Spleen (tissue), 11 donors: ENCODE measurements at regions not wholly inside any gene's neighbourhood (a gene's known extent, or its start where the extent isn't known, plus 50 kb on each side); places are given as distances from the start of the nearest gene placed in this dataset.

Source experiments
- DNase-seq: peaks from one replicate; pipeline ENCODE4 v3.0.0-alpha.2; 2020
- H3K27ac ChIP-seq, 8 donors: fragments of 200-600 bp; sonication (generic) in 7 of 8; 1 replicate in 4 of 8; 2 replicates in 4 of 8; pipeline versions ENCODE4 v1.5.0 to v1.8.0; 2016 to 2021; ENCODE audit warnings: inconsistent platforms in 4 of 8, mild to moderate bottlenecking in 4 of 8, moderate library complexity in 1 of 8
- H3K27me3 ChIP-seq, 7 donors: fragments of 200-600 bp; sonication (generic) in 6 of 7; replicated peaks in 1 of 7; 1 replicate in 4 of 7; 2 replicates in 3 of 7; pipeline versions ENCODE4 v1.5.0 to v1.8.0; 2016 to 2021; ENCODE audit warnings: inconsistent platforms in 3 of 7, mild to moderate bottlenecking in 1 of 7
- H3K36me3 ChIP-seq, 6 donors: fragments of 200-600 bp; sonication (generic) in 5 of 6; 1 replicate in 4 of 6; 2 replicates in 2 of 6; pipeline versions ENCODE4 v1.5.0 to v1.8.0; 2016 to 2021; ENCODE audit warnings: inconsistent platforms in 2 of 6
- H3K4me1 ChIP-seq, 6 donors: fragments of 200-600 bp; sonication (generic) in 5 of 6; 1 replicate in 3 of 6; 2 replicates in 3 of 6; pipeline versions ENCODE4 v1.5.0 to v1.8.0; 2016 to 2021; ENCODE audit warnings: inconsistent platforms in 3 of 6
- H3K4me3 ChIP-seq, 8 donors: fragments of 200-600 bp; sonication (generic) in 7 of 8; 1 replicate in 4 of 8; 2 replicates in 4 of 8; pipeline versions ENCODE4 v1.5.0 to v1.8.0; 2016 to 2021; ENCODE audit warnings: inconsistent platforms in 4 of 8, mild to moderate bottlenecking in 4 of 8, moderate library complexity in 2 of 8
- H3K9me3 ChIP-seq, 8 donors: fragments of 200-600 bp; sonication (generic) in 7 of 8; 1 replicate in 4 of 8; 2 replicates in 4 of 8; pipeline versions ENCODE4 v1.5.0 to v1.8.0; 2016 to 2021; ENCODE audit warnings: inconsistent platforms in 4 of 8
- POLR2A ChIP-seq, 3 donors: fragments of 450-650 bp; IDR thresholded peaks; one replicate each; pipeline ENCODE4 v1.5.1; 2017; ENCODE audit warnings: antibody characterized with exemption in 3 of 3, mild to moderate bottlenecking in 1 of 3
- POLR2AphosphoS5 ChIP-seq, 3 donors: sonication (generic); formaldehyde crosslinking; IDR thresholded peaks; one replicate each; pipeline ENCODE4 v1.5.1; 2017; ENCODE audit warnings: antibody characterized with exemption in 3 of 3
- WGBS, 5 donors: extraction: QIAGEN DNeasy Blood & Tissue Kit in 3 of 5; methylation state at CpG; one replicate each; pipeline versions ENCODE4 v1.1.5 to v1.1.7; 2013 to 2018; 5-methylcytosine and 5-hydroxymethylcytosine counted together
- intact Hi-C: fragments of 100-400 bp; cut with DNase I; formaldehyde crosslinking; loops from one replicate; pipeline ENCODE4 v1.15.0; 2023; ENCODE audit warnings: low total_unique reads
- TF ChIP-seq, protein P1 (sequence below), 11 experiments: fragments of 200-600 bp in 7 of 11; fragments of 450-650 bp in 4 of 11; sonication (generic) in 4 of 11; IDR thresholded peaks in 8 of 11; conservative IDR thresholded peaks in 3 of 11; 1 replicate in 7 of 11; 2 replicates in 4 of 11; pipeline versions ENCODE4 v1.4.0 to v1.8.0; 2016 to 2021; ENCODE audit warnings: antibody characterized with exemption in 11 of 11, inconsistent platforms in 4 of 11, mild to moderate bottlenecking in 1 of 11
- donor health status: healthy with polysubstance abuse.
- donor health status: DM: no; HTN: no; CAD: no; lungs with moderate emphysema.
- donor health status: DM: no; HTN: no; CAD: no.
- donor health status: Bipolar disorder and iron deficiency.
- donor health status: healthy.
- donor health status: DM: no; HTN: no; CAD: no.
- donor health status: DM: yes; HTN: yes; CAD: no.

DNA sequence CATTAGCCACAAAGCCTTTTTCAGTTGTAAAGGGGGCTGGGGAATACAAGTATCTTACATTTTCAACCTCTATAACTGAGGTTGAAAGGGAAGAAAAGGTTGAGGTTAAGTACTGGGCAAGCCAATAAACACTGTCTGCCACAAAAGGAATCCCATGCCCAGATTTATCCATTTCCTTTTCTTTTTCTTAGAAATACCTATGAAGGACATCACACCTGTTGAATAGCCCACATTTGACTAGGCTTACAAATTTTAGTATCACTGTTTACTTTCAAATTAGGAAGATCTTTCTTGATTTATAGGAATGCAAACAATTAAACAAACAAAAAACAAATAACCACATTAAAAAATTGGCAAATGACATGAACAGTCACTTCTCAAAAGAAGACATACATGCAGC lies 81.0 kb upstream of the CAV2 start:
- H3K36me3 ChIP-seq, result no peaks in the 10 kb centered on the region
- H3K27me3 ChIP-seq, result no peaks in the 10 kb centered on the region
- H3K4me3 ChIP-seq, result no peak overlapping the region
- DNase-seq, result no peak
- H3K9me3 ChIP-seq, result no peaks in the 10 kb centered on the region
- peak overlapping the region in 2 of 8 donors; percentile 56 to 60 for H3K27ac ChIP-seq
- intact Hi-C loops, result no loop called here
- H3K4me1 ChIP-seq, result peaks cover 0 to 5% (median 0%) of the 10 kb centered on the region in 6 donors
- TF ChIP-seq POLR2AphosphoS5 (IDR thresholded peaks at IDR 0.05) (no peak), POLR2A (IDR thresholded peaks at IDR 0.05) (no peak)

DNA sequence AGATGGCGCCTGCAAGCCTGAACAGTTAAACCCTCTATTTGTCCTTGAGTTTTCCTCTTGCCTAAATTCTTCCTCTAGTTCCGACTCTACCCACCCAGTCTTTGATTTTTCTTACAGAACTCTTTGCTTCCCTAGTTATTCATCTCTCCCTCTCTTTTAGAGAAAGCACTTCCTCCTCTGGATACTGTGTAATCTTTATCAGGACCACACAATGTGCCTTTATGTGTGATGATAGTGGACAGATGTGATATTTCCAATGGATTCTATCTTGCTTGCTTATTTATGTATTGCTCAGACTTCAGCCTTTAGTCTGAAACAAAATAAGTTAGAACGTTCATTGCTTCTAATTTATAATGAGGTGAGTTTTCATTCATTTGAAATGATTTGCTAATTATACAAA lies 79.5 kb upstream of the CAV2 start:
- intact Hi-C loops, result no loop called here
- no peak overlapping the region for H3K4me3 ChIP-seq
- WGBS, 5 donors, result 82 to 90% (median 87%) methylated on average over 3 of the region's 3 CpGs
- H3K36me3 ChIP-seq, result no peaks in the 10 kb centered on the region
- TF ChIP-seq POLR2A (IDR thresholded peaks at IDR 0.05) (no peak), POLR2AphosphoS5 (IDR thresholded peaks at IDR 0.05) (no peak)
- TF ChIP-seq, protein P1, sequence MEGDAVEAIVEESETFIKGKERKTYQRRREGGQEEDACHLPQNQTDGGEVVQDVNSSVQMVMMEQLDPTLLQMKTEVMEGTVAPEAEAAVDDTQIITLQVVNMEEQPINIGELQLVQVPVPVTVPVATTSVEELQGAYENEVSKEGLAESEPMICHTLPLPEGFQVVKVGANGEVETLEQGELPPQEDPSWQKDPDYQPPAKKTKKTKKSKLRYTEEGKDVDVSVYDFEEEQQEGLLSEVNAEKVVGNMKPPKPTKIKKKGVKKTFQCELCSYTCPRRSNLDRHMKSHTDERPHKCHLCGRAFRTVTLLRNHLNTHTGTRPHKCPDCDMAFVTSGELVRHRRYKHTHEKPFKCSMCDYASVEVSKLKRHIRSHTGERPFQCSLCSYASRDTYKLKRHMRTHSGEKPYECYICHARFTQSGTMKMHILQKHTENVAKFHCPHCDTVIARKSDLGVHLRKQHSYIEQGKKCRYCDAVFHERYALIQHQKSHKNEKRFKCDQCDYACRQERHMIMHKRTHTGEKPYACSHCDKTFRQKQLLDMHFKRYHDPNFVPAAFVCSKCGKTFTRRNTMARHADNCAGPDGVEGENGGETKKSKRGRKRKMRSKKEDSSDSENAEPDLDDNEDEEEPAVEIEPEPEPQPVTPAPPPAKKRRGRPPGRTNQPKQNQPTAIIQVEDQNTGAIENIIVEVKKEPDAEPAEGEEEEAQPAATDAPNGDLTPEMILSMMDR (IDR thresholded peaks at IDR 0.05 in 8 of 11, conservative IDR thresholded peaks at IDR 0.05 in 3 of 11), result no peak
- no peak for DNase-seq
- H3K27ac ChIP-seq, result no peak overlapping the region
- no peaks in the 10 kb centered on the region for H3K9me3 ChIP-seq
- peaks cover 0 to 5% (median 0%) of the 10 kb centered on the region in 6 donors for H3K4me1 ChIP-seq
- no peaks in the 10 kb centered on the region for H3K27me3 ChIP-seq

DNA sequence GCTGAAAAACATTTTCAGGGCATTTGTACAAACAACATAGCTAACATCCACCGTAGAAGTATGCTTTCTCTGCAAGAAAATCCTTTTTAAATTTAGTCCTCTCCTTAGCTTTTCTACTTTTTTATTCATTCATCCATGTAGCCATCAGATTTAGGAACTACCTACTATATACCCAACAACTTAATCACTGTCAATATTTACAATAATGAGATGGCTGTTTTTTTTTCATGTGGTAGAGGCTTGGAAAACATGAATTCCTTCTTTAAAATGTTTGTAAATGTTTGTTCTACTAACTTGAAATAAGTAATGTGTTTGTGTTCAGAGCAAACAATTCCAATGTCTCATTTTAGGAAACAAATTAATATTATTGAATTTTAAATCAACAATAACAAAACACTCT lies 78.2 kb upstream of the CAV2 start:
- 76 to 100% (median 92%) methylated on average over 1 of the region's 1 CpG for WGBS, 5 donors
- DNase-seq, result no peak
- Histone ChIP-seq H3K4me3 (no peak overlapping the region), H3K36me3 (no peaks in the 10 kb centered on the region), H3K27ac (no peak overlapping the region), H3K27me3 (no peaks in the 10 kb centered on the region), H3K4me1 (peaks cover 0 to 5% (median 0%) of the 10 kb centered on the region in 6 donors), H3K9me3 (no peaks in the 10 kb centered on the region)
- no peak for TF ChIP-seq POLR2AphosphoS5 (IDR thresholded peaks at IDR 0.05)
- TF ChIP-seq, protein P1 (IDR thresholded peaks at IDR 0.05 in 8 of 11, conservative IDR thresholded peaks at IDR 0.05 in 3 of 11), result no peak
- TF ChIP-seq POLR2A (IDR thresholded peaks at IDR 0.05), result no peak
- intact Hi-C loops, result no loop called here

DNA sequence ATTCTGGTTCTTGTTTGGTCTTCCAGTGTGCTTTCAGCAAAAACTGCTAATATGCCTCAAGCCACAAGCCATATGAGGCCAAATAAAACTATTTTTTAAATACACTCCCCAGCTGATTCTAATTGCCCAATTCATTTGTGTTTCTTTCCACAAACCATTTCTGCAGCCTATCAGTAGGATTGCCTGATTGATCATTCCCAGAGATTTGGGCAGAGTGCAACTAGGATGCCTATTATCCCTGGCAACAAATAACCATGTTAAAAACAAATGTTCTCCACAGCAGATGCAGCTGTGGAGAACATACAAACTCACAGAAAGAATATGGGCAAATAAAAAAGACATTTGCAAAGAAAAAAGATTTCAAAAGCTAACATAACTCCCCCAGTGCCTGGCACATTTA lies 76.9 kb upstream of the CAV2 start:
- TF ChIP-seq POLR2A (IDR thresholded peaks at IDR 0.05), result no peak
- Histone ChIP-seq H3K9me3 (no peaks in the 10 kb centered on the region), H3K27me3 (no peaks in the 10 kb centered on the region), H3K36me3 (no peaks in the 10 kb centered on the region), H3K4me3 (no peak overlapping the region), H3K4me1 (peaks cover 0 to 5% (median 0%) of the 10 kb centered on the region in 6 donors), H3K27ac (no peak overlapping the region)
- intact Hi-C loops, result no loop called here
- no peak for DNase-seq

DNA sequence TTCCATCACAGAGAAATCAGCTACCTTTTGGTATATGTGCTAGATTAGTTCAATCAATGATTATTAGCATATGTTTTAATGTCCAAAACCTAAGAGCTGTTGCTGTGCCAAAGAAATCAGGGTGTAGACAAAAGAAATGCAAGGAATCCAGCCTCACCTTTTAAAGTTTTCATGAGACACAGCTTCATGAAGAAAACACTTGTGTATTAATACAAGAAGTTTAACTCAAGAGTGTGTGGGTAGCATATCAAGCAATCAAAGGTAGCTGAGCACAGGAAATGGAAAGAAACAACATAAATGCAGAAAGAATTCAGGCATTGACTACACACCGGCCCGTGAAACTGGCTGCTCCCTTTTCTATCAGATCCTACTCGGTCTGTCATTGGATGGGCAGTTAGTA lies 76.0 kb upstream of the CAV2 start:
- TF ChIP-seq POLR2A (IDR thresholded peaks at IDR 0.05) (no peak), POLR2AphosphoS5 (IDR thresholded peaks at IDR 0.05) (no peak)
- TF ChIP-seq, protein P1 (IDR thresholded peaks at IDR 0.05 in 8 of 11, conservative IDR thresholded peaks at IDR 0.05 in 3 of 11), result no peak
- 71 to 86% (median 81%) methylated on average over 3 of the region's 3 CpGs for WGBS, 5 donors
- Histone ChIP-seq H3K36me3 (no peaks in the 10 kb centered on the region), H3K9me3 (no peaks in the 10 kb centered on the region), H3K4me1 (no peaks in the 10 kb centered on the region), H3K27ac (no peak overlapping the region), H3K4me3 (no peak overlapping the region), H3K27me3 (no peaks in the 10 kb centered on the region)
- DNase-seq, result no peak
- intact Hi-C loops, result no loop called here
